GM21381 (cell line): ENCODE measurements at regions not wholly inside any gene's neighbourhood (a gene's known extent, or its start where the extent isn't known, plus 50 kb on each side); places are given as distances from the start of the nearest gene placed in this dataset.
"Not testable (repeated sequence)": the region's sequence is repeated elsewhere in the genome, so short reads cannot be mapped to it uniquely, and the experiment has no call there.

Experiments
- ATAC-seq: cut with Tn5 transposase; IDR thresholded peaks from one replicate; pipeline ENCODE4 v1.9.1; 2021; ENCODE audit warnings: mild to moderate bottlenecking, moderate library complexity; ENCODE audit not compliant: unreplicated experiment

DNA sequence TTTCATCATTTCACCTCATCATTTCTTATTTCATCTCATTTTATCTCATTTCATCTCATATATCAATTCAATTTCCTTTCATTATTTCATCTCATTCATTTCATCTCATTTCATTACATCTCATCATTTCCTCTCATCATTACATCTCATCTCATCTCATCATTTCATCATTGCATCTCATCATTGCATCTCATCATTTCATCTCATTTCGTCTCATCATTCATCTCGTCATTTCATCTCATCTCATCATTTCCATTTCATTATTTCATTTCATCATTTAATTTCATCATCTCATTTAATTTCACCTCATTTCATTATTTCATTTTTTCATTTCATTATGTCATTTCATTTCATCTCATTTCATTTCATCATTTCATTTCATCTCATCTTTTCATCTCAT is 168.5 kb upstream of the FAM72C start:
- ATAC-seq: not testable (repeated sequence)

DNA sequence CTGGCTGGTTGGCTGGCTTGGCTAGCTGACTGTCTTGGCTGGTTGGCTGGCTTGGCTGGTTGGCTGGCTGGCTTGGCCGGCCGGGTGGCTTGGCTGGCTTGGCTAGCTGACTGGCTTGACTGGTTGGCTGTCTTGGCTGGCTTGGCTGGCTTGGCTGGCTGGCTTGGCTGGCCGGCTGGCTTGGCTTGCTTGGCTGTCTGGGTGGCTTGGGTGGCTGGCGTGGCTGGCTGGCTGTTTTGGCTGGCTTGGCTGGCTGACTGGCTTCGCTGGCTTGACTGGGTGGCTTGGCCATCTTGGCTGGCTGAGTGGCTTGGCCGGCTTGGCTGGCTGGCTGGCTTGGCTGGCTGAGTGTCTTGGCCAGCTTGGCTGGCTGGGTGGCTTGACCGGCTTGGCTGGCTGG is 133.2 kb upstream of the FAM72C start:
- not testable (repeated sequence) for ATAC-seq

DNA sequence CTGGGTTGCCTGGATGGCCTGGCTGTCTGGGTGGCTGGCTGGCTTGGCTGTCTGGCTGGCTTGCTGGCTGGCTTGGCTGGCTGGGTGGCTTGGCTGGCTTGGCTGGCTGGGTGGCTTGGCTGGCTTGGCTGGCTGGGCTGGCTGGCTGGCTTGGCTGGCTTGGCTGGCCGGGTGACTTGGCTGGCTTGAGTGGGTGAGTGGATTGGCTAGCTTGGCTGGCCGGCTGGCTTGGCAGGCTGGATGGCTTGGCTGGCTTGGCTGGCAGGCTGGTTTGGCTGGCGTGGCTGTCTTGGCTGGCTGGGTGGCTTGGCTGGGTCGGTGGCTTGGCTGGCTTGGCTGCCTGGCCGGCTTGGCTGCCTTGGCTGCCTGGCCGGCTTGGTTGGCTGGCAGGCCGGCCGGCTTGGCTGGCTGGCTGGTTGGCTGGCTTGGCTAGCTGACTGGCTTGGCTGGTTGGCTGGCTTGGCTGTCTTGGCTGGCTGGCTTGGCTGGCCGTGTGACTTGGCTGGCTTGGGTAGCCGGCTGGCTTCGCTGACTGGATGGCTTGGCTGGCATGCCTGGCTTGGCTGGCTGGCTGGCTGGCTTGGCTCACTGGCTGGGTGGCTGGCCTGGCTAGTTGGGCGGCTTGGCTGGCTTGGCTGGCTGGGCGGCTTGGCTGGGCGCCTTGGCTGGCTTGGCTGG is 132.4 kb upstream of the FAM72C start:
- ATAC-seq: not testable (repeated sequence)

DNA sequence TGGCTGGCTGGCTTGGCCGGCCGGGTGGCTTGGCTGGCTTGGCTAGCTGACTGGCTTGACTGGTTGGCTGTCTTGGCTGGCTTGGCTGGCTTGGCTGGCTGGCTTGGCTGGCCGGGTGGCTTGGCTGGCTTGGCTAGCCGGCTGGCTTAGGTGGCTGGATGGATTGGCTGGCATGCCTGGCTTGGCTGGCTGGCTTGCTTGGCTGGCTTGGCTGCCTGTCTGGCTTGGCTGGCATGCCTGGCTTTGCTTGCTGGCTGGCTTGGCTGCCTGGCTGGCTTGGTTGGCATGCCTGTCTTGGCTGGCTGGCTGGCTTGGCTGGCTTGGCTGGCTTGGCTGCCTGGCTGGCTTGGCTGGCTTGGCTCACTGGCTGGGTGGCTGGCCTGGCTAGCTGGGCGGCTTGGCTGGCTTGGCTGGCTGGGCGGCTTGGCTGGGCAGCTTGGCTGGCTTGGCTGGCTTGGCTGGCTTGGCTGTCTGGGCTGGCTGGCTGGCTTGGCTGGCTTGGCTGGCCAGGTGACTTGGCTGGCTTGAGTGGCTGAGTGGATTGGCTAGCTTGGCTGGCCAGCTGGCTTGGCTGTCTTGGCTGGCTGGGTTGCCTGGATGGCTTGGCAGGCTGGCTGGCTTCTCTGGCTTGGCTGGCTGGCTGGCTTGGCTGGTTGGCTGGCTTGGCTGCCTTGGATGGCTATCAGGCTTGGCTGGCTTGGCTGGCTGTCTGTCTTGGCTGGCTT is 131.5 kb upstream of the FAM72C start:
- not testable (repeated sequence) for ATAC-seq

DNA sequence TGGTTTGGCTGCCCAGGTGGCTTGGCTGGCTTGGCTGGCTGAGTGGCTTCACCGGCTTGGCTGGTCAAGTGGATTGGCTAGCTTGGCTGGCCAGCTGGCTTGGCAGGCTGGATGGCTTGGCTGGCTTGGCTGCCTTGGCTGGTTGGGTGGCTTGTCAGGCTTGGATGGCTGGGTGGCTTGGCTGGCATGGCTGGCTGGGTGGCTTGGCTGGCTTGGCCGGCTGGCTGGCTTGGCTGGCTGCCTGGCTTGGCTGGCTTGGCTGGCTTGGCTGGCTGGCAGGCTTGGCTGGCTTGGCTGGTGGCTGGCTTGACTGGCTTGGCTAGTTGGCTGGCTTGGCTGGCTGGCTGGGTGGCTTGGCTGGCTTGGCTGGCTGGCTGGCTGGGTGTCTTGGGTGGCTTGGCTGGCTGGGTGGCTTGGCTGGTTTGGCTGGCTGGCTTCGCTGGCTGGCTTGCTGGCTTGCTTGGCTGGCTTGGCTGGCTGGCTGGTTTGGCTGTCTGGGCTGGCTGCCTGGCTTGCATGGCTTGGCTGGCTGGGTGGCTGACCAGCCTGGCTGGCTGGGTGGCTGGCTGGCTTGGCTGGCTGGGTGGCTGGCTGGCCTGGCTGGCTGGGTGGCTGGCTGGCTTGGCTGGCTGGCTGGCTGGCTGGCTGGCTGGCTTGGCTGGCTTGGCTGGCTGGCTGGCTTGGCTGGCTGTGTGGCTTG is 130.4 kb upstream of the FAM72C start:
- not testable (repeated sequence) for ATAC-seq

DNA sequence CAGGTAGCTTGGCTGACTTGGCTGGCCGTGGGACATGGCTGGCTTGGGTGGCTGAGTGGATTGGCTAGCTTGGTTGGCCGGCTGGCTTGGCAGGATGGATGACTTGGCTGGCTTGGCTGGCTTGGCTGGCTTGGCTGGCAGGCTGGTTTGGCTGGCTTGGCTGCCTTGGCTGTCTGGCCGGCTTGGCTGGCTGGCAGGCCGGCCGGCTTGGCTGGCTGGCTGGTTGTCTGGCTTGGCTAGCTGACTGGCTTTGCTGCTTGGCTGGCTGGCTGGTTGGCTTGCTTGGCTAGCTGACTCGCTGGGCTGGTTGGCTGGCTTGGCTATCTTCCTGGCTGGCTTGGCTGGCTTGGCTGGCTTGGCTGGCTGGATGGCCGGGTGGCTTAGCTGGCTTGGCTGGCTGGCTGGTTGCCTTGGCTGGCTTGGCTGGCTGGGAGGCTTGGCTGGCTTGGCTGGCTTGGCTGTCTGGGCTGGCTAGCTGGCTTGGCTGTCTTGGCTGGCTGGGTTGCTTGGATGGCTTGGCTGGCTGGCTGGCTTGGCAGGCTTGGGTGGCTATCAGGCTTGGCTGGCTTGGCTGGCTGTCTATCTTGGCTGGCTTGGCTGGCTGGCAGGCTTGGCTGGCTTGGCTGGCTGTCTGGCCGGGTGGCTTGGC is 129.7 kb upstream of the FAM72C start:
- no peak for ATAC-seq

DNA sequence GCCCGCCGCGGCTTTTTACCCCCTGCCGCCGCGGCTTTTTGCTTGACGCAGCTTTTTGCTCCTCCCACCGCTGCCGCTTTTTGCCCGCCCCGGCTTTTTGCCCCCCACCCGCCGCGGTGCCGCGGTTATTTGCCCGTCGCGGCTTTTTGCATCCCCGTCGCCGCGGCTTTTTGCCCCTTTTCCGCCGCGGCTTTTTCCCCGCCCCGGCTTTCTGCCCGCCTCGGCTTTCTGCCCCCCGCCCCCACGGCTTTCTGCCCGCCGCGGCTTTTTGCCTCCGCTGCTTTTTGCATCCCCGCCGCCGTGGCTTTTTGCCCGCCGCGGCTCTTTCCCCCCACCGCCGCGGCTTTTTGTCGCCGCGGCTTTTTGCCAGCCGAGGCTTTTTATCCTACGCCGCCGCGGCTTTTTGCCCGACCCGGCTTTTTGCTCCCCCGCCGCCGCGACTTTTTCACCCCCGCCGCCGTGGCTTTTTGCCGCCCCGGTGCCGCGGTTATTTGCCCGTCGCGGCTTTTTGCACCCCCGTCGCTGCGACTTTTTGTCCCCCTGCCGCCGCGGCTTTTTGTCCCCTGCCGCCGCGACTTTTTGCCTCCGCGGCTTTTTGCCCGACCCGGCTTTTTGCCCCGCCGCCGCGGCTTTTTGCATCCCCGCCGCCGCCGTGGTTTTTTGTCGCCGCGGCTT is 105.5 kb upstream of the FAM72C start:
- ATAC-seq: not testable (repeated sequence)

DNA sequence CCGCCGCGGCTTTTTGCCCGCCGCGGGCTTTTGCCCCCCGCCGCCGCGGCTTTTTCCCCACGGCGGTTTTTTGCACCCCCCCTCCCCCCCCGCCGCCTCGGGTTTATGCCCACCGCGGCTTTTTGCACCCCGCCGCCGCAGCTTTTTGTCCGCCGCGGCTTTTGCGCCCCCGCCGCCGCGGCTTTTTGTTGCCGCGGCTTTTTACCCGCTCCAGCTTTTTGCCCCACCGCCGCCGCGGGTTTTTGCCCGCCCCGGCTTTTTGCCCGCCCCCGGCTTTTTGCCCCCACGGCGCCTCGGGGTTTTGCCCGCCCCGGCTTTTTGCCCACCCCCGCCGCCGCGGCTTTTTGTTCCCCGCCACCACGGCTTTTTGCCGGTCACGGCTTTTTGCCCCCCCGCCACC is 104.9 kb upstream of the FAM72C start:
- not testable (repeated sequence) for ATAC-seq

DNA sequence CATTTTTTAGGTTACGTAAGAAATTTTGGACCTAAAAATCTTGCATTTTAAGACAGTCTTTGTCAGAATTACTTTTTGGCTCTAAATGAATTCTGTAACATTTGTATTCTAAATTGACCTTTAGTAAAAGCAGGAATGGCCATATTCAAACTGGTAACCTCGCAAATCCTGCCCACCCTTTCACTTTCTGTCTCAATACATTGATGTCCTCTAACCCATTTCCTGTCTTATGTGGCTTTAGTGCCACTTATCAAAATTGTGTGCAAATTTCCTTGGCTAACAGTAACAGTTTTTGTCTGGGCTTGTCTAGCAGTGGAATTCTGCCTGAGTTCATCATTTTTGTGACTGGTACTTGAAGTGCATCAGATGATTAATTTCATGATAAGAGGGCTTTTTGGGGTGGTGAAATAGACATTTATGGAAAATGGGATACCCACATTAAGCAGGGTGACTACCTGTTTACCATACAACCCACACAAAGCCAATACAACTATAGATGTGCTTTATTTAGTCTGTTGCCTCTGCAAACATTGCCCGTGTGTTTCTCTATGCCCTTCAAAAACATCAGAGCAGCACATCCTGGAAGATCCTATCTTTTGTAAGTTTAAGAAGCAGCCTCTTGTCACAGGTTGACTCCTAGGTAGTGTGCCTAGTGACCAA is 98.7 kb upstream of the FAM72C start:
- ATAC-seq: not testable (repeated sequence)

DNA sequence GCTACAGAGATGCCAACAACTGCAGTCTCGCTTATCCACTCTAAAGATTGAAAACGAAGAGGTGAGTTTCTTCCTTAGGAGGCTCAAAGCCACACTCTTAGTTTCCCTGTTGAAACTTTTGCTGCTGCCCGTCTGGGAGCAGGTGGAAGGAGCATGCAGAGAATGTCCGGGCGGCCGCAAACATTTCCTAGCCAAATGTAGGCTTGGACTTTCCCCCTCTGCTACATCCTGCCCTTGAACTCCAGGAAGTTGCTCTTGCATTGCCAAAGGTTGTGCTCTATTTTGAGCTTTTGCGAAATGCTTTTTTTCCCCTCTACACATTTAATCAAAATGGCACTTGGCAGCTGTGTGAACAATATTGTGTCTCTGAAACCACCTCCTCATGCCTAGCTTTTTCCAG is 95.3 kb upstream of the FAM72C start:
- ATAC-seq: not testable (repeated sequence)

DNA sequence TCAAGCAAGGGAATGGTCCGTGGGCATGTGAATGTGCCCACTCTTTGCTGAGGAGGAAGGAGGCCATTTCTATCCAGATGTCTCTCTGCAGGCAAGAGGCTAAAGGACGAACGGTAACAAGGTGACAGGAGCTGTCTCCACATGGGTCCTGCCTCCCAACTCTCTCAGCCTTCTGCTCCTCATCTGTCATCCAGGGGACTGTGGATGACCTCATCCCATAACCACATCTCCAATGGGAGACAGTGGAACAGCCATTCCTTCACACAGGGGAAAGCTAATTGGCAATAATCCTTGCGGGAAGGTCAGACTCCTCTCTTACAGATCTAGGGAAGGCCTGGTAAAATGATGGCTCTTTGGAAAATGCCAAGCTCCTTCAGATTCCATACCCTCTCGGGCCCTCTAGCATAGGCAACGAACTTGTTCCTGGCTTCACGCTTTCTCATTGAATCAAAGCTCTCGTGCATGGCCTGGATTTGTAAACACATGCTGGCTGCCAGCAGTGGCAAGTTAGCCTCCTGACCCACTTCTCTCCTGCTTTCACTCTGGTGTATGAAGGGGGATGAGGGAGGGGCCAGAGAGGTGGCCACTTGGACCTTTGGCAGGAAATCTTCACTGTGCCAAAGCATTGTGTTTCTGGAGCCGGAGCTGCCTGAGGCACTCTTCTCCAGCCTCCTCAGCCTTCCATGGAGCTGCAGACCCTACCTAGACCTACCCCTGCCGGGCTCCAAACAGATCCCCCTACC is 94.5 kb upstream of the FAM72C start:
- not testable (repeated sequence) for ATAC-seq

DNA sequence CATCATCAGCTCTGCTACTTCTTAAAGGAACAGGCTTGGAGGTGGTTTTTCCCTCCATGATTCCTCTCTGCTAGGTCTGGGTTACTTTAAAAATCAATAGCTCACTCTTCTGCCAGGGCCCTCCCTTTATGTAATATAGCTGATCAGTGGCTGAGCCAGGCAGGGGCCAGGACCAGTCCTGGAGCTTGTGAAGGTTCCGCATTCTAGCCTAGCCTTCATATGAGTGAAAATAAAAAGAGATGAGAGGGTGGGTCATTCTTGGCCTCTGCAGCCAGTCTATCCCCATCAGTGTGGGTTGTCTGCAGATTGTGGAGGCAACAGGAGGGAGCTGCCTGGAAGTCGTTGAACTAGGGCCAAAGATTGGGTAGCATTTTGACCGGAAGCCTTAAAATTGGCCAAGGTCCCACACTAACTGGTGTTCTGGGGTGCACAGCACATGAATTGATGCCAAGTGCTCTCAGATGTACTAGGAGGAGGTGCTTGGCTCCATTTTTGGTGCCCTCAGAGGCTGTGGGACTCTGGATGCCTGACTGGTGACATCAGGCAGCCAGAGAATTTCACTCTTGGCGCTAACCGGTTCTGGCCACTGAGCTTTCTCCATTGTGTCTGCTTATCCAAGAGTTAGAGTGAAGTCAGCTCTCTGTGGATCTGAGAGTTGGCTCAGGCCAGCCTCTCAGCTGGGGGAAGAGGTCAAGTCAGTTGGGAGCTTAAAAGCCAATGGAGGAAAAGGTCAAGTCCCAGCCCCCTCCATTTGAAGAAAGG is 93.7 kb upstream of the FAM72C start:
- ATAC-seq: not testable (repeated sequence)

DNA sequence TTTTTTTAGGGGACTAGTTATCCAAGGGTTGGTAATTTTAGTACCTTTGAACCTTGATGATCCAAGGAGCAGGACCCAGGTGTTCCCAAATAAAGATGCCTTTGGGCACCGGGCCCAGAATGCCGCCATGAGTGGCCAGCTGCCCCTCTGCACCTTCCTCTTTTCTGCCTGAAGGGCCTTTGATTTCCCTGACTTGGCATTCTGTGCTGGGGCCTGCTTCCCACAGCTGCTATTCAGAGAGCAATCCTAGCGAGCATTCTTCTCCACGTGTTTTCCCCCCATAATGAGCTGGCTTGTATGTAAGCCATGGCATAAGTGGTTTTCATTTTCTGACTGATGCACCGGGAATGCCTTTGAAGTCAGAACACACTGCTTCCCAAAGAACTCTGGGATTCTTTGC is 77.6 kb upstream of the FAM72C start:
- ATAC-seq: not testable (repeated sequence)

DNA sequence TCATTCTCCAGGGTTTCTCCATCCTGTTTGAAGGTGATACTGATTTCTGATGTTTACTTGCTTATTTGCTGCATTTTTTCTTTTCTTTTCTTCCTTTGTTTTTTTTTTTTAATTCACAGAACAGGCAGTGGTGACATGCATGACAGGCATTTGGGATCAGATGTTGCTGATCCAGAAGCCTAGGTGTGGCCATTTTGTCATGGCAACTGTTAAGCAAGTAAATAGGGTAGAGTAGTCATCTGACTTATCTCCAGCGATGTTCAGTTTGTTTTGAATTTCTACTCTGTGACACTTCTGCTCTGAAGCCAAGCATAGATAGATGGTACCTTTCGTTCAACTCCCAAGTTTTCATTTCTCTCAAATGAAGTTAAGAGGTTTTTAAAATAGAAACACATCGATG is 74.9 kb upstream of the FAM72C start:
- ATAC-seq: not testable (repeated sequence)

DNA sequence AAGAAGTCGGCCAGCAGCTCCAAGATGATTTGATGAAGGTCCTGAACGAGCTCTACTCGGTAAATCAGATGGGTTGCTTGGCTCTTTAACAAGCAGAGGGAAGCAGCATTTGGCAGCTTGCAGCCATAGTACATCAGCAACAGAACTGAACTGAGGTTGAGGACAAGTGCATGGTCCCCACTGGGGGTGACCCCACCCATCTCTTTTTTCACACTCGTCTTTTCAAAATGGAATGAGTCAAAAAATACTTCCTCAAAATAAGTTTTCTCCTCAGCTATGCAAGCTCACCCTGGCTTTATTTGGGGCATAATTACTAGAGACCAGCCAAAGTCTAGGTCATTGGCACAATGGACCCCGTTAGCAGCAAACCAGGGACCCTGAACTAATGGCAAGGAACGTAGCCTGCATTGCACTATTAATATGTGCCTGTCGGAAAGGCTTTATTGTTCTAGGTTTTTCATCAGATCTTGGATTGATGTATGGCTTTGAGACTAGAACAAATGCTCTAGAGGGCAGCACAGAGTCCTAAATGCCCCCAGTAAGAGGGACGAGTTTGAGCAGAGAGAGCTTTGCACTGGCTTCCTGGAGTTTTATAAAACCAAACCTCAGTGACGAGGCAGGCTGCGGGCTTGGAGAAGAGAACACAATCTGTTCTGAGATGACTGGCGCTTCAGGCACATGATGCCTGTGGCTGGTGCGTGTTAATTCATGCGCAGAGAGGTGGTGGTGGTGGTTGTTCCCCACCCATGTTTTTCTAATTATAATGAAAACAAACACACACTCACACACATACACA is 74.2 kb upstream of the FAM72C start:
- not testable (repeated sequence) for ATAC-seq

DNA sequence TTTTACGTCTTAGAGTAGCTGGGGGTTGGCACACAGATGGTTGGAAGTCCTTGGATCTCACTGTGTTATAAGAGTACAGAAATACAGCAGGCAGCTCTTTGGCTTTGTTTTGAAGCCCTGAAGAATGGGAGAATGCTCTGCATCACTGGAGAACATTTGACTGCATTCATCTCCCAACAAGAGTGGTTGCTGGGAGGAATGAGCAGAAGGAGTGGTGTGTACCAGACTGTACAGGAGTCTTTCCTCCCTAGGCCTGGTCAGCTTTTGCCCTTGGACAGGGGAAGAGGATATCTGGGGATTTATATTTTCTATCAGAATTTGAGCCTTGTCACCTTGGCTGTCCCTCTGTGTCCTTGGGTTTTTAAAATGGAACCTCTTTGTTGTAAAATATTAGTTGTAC is 70.5 kb upstream of the FAM72C start:
- not testable (repeated sequence) for ATAC-seq

DNA sequence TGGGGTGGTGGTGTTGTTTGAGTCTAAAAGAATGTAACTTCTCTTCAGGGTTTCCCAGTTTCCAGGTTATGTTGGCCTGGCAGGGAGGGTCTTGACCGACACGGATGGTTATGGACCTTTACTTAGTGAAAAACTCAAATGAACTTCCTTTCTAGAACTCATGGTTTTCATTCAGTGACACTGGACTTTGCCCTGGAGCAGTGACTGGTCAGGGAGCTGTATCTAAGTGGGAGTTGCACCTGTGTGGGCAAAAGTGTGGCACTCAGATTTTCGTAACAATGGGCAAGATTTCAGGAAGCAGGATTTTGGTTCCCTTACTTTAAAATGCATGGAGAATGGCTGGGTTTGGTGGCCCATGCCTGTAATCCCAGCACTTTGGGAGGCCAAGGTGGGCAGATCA is 68.5 kb upstream of the FAM72C start:
- not testable (repeated sequence) for ATAC-seq

DNA sequence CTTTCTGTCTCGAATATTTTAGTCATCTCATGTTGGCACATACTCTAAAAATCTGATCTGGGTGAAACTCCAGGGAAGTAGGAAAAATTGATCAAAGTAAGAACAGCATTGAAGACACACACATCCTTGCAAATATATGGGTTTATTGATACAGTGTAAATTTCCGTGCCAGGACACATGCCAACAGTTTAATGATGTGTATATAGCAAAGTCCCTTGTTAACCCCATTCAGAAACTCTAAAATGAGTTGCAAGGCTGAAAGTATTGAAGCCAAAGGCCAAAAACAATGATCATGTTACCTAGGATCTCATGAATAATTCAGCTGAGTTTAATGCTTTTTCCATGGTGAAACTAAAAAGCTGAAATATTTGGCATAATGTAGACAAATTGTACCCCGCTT is 62.3 kb upstream of the FAM72C start:
- ATAC-seq: not testable (repeated sequence)
